ENCODE measurements at regions not wholly inside any gene's neighbourhood (a gene's known extent, or its start where the extent isn't known, plus 50 kb on each side); places are given as distances from the start of the nearest gene placed in this dataset.

DNA sequence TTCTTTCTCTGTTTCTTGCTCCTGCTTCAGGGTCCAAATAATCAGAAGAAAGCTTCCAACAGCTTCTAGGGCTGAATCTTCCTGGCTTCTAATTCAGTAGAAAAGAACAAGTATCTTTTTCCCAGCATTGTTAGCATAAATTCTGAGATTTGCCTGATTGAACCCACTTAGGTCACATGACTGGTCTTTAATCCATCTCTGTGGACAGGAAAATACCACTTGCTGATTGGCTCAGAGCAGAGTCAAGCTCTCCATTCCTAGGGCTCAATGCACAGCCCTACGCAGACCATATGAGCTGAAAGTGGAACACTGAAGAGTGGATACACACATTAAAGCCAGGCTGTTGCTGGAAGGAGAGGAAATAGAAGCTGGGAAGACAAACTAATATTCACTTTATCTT is 99.6 kb upstream of the RPL34 start:
- no peak for DNase-seq

GRCh38 chr4:108519911-108520601 is 100.3 kb upstream of the RPL34 start:
- DNase-seq, result no peak

DNA sequence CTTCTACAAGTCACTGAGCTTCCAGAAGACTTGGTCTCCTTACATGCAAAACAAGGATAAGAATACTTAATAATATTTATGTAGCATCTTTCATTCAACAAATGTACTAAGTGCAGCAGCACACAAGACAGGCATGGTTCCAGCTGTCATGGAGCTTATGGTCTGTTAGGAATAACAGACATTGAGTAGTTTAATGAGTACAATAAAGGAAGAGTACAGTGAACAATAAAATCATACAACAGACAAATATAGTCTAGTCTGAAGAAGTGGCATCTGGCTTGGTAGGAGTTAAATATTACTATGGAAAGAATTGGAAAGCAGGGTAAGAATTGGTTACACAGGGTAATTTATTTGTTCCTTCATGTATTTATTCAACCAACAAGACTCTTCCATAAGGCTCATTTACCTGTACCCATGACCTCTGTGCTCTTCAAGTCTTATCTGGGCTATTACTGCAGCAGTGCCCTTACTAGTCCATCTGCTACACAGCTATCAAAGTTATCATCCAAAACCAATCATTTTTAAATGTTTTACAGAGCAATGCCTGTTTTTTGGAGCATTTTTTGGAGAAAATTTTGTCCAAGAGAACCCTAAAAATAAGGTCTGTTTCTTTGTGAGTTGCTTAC is 101.1 kb upstream of the RPL34 start:
- no peak for DNase-seq

DNA sequence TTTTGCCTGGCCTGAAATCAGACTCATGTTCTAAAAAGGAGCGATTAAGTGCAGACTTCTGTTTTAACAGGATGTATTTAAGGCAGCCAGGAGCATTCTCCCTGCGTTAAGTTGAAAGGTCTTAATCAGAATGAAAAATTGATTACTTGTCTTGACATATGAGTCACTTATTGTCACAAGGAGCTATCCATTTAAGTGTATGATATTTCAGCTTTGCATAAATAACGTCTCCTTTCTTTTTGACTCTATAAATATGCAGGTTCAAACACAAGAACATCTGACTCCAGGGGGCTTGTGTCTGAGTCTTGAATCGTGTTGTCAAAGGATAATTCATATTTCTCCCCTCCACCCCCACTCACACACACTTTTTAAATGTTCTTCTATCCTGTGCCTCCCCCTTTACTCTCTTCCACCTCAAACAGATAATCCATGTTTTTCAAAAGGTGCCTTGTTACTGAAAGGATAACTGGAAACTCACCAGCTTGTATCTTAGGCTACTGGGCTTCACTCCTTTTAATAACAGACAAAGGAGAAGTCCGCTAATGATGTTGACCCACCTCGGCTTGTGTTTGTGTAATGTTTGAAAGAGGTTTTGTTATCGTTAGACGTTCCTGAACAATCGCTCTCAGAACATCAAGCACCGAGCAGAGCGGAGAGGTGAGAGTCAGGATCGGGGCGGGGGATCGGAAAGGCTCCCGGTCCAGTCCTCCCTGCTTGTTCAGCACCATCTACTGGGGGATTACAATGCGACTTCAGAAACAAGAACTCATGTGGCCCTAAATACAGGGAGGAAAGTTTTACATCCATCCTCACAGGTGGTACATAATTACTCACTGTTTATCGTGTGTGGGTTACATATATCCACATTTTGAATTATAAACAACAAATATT is 107.5 kb upstream of the RPL34 start:
- DNase-seq, result peak; percentile 84

- DNase-seq, result no peak
Observed at GRCh38 chr4:108511618-108512017, 108.8 kb upstream of the RPL34 start.

DNA sequence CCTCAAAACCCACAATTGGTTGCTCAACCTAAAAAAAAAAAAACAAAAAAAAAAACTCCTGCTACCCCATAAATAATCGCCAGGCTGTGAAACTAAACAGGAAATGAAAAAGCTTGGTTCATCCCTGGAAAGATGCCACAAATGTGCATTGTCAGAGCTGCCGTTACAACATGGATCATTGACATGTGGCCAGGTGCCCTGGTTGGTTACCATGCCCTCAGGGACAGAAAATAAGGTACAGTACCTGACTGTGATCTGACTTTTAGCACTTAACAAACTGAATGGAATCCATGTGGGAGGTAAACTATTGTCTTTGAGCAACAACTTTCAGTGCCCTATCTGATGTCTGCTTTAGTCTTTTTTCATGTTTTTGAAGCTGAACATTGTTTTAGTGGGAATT is 118.0 kb upstream of the RPL34 start:
- DNase-seq, result no peak

DNA sequence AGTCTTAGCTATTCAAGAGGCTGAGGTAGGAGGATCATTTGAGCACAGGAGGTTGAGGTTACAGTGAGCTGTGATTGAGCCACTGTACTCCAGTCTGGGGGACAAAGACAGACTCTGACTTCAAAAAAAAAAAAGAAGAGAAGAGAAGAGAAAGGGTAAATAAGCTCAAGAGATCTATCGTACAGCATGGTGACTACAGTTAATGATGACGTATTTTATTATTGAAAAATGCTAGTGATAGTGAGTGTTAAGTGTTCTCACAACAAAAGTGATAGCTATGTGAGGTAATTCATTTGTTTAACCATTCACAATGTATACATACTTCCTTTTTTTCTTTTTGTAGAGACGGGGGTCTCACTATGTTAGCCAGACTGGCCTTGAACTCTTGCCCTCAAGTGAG is 121.5 kb upstream of the RPL34 start:
- no peak for DNase-seq

GRCh38 chr4:108493596-108493931 is 126.8 kb upstream of the RPL34 start:
- DNase-seq, result no peak

- peak; percentile 74 for DNase-seq
Observed at GRCh38 chr4:108492816-108493595, 127.4 kb upstream of the RPL34 start.

DNA sequence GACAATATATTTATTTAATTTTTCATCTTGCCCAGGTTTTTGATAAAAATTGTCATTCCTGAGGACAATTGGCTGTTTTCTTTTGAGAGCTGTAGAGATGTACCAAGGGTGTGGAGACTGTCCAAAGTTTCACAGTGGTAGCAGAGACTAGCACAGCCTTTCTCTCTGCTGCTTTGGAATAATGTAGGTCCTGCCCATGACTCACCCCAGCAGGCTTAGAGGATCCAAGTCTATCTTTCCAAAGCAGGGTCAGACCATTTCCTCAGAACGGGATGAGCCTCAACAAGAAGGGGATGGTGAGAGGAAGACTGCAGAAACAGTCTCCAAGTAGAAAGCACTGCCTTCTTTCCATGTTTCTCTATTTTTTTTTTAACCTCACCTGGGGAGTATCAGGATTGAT is 131.5 kb upstream of the RPL34 start:
- DNase-seq, result no peak

- DNase-seq, result no peak
Observed at GRCh38 chr4:108486046-108486445, 134.3 kb upstream of the RPL34 start.

- no peak for DNase-seq
Observed at GRCh38 chr4:108484187-108484586, 136.2 kb upstream of the RPL34 start.

DNA sequence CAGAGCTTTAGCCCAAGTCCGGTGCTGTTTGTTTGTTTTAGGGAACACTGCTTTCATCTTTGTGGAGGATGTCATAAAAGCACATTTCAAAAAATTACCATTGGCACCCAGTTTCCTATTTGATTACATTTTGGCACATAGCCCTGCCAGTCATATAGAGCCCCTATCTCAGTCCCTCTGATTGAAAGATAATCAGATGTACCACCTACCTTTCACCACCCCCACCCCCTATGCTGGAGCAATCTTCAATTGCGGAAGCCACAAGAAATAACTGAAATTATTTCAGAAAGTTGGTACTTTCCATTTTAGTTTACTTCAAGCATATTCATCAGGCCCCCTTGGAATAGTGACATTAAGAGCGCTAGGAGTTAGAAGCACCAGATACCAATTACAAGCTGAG is 136.7 kb upstream of the RPL34 start:
- no peak for DNase-seq

- no peak for DNase-seq
Observed at GRCh38 chr4:108483079-108483478, 137.3 kb upstream of the RPL34 start.

- DNase-seq, result no peak
Observed at GRCh38 chr4:108480881-108481280, 139.5 kb upstream of the RPL34 start.

- DNase-seq, result no peak
Observed at GRCh38 chr4:108477527-108478108, 142.8 kb upstream of the RPL34 start.

GRCh38 chr4:108473163-108473720 is 147.1 kb upstream of the RPL34 start:
- no peak for DNase-seq

DNA sequence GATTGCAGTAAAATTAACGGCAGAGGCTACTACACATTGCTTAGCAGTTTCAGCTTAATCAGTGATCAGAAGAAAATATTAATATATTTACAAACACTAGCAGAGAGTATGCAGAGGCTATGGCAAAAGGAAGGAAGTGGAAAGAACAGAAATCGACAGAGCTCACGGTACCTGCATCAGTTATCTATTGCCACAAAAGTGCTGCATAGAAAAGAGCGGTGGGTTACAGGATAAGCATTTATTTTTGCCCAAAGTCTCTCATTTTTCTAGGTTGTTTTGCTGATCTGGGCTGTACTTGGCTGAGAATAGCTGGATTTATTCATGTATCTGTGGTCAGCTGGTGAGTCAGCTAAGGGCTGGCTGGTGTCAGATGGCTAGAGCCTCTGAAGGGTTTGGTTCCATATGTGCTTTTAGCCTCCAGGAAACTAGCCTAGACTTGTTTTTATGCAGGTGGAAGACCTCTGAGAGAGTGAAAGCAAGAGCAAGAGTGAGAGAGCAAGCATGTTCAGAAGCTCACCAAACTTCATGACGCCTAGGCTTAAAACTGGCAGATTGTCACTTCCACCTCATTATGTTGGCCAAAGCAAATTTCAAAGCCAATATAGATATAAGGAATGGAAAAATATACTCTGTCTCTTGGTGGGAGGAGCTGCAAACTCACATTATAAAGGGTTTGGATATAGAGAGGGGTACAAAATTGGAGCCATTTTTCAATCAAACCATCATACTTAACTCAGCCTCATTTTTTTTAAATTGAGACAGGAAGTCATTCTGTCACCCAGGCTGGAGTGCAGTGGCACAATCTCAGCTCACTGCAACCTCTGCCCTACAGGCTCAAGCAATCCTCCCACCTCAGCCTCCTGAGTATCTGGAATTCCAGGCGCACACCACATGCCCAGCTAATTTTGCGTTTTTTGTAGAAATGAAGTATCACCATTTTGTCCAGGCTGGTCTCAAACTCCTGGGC is 153.2 kb upstream of the RPL34 start:
- DNase-seq, result peak; percentile 83

DNA sequence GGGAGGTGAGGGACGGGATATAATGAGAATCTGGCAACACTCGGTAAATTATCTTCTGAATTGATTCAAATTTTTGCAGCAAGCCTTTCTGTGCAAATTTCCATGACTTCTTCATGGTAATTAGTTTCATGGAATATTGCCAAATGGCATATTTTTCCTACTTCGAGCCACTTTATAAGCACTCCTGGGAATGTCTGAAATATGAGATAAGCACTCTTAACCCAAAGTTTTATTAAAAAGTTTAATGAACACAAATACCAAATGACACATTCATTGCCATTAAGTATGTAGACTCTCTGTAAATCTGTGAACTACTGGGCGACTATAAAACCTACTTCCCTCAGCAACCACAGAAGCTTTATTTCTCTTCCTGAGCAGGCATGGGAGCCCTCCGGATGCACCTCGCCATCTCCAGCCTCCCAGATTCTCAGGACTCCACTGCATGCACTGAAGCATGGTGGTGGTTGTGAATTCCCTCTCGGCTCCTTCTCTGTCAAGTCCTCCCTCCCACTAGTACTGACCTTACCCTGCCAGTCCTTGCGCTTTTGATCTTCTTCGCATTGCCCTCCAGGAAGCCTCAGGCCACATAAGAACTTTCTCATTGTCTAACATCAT is 154.4 kb upstream of the RPL34 start:
- DNase-seq, result no peak

- DNase-seq, result no peak
Observed at GRCh38 chr4:108458681-108459080, 161.7 kb upstream of the RPL34 start.

DNA sequence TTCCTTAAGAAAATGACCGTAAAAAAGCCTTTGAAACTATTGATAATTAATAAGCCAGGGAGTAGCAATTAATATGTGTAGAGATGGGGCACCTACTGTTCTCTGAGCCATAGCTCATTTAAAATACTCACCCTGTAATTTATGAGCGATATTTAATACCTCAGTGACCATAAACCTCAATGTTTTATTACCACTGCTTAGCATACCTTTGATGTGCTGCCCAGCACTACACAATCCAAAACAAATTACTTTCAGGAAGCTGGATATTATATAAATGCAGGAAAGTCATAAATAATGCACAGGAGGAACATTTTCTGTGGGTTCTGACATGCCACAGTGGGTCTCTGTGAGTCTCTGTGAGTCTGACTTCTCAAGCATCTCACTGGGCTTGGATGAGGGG is 166.1 kb upstream of the RPL34 start:
- no peak for DNase-seq

All from islet precursor cell (in vitro differentiated cells).